Muscle layer of colon (tissue), 2 donors: ENCODE measurements at regions not wholly inside any gene's neighbourhood (a gene's known extent, or its start where the extent isn't known, plus 50 kb on each side); places are given as distances from the start of the nearest gene placed in this dataset.

Experiments
- H3K27ac ChIP-seq: one replicate; pipeline ENCODE4 v1.7.0; 2013; ENCODE audit warnings: low read depth, mild to moderate bottlenecking, low read length, moderate library complexity
- H3K27me3 ChIP-seq, 2 donors: one replicate each; pipeline ENCODE4 v1.7.0; 2013; ENCODE audit warnings: low read length in 2 of 2, mild to moderate bottlenecking in 2 of 2; ENCODE audit not compliant: insufficient read depth in 2 of 2, control insufficient read depth in 1 of 2
- H3K36me3 ChIP-seq: one replicate; pipeline ENCODE4 v1.7.0; 2013; ENCODE audit warnings: mild to moderate bottlenecking, low read length; ENCODE audit not compliant: insufficient read depth
- H3K4me1 ChIP-seq: one replicate; pipeline ENCODE4 v1.7.0; 2013; ENCODE audit warnings: mild to moderate bottlenecking, low read length; ENCODE audit not compliant: insufficient read depth
- H3K4me3 ChIP-seq, 2 donors: one replicate each; pipeline ENCODE4 v1.7.0; 2013; ENCODE audit warnings: low read length in 2 of 2, low read depth in 1 of 2, mild to moderate bottlenecking in 1 of 2, moderate library complexity in 1 of 2
- H3K9ac ChIP-seq: one replicate; pipeline ENCODE4 v1.7.0; 2013; ENCODE audit warnings: low read length
- H3K9me3 ChIP-seq: one replicate; pipeline ENCODE4 v1.7.0; 2013; ENCODE audit warnings: mild to moderate bottlenecking, low read length
- donor health status: abdominal sarcoma.
- donor health status: Adenocarcinoma of cecum.

DNA sequence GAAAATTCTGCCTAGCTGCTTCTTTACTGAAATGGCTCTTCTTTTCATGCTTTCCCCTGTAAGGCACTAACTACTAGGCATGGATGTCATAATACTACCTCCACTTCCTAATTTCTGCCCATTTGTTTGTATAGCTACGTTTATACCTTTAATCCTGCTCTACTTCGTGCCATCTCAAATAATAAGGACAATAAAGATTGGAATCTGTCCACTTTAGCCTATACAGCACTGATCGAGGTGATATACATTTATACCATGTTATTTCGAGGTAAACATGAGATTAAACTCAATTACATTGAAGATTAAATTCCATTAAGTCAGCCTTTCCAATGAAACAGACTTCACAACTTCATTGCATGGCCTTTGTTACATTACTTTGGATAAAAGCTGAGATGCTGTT is 390.6 kb upstream of the MARCKS start:
- no peak overlapping the region for H3K4me3 ChIP-seq
- H3K27ac ChIP-seq, result no peak overlapping the region
- H3K27me3 ChIP-seq, result no peaks in the 10 kb centered on the region
- no peaks in the 10 kb centered on the region for H3K36me3 ChIP-seq
- no peaks in the 10 kb centered on the region for H3K4me1 ChIP-seq
- no peaks in the 10 kb centered on the region for H3K9me3 ChIP-seq
- no peak overlapping the region for H3K9ac ChIP-seq

DNA sequence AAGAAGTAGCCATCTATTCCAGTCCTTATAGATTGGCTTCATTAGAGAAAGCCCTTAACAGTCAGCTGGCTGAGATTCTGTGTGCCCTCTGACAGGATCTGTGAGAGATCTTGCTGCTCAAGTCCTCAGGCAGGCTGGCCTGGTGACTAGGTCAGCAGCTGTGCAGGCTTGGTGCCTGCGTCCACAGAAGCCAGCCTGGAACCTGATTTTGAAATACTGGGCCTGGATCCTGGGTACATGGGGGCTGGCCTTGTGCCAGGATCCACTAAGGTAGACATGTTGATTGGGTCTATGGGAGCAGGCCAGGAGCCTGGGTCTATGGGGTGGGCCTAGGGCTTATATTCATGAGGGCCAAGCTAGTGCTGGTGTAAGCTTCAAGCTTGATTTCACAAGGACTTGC is 381.8 kb upstream of the MARCKS start:
- H3K4me3 ChIP-seq, result no peak overlapping the region
- H3K36me3 ChIP-seq, result no peaks in the 10 kb centered on the region
- H3K9me3 ChIP-seq, result no peaks in the 10 kb centered on the region
- H3K27ac ChIP-seq, result no peak overlapping the region
- no peaks in the 10 kb centered on the region for H3K27me3 ChIP-seq
- H3K4me1 ChIP-seq, result no peaks in the 10 kb centered on the region
- H3K9ac ChIP-seq, result no peak overlapping the region

DNA sequence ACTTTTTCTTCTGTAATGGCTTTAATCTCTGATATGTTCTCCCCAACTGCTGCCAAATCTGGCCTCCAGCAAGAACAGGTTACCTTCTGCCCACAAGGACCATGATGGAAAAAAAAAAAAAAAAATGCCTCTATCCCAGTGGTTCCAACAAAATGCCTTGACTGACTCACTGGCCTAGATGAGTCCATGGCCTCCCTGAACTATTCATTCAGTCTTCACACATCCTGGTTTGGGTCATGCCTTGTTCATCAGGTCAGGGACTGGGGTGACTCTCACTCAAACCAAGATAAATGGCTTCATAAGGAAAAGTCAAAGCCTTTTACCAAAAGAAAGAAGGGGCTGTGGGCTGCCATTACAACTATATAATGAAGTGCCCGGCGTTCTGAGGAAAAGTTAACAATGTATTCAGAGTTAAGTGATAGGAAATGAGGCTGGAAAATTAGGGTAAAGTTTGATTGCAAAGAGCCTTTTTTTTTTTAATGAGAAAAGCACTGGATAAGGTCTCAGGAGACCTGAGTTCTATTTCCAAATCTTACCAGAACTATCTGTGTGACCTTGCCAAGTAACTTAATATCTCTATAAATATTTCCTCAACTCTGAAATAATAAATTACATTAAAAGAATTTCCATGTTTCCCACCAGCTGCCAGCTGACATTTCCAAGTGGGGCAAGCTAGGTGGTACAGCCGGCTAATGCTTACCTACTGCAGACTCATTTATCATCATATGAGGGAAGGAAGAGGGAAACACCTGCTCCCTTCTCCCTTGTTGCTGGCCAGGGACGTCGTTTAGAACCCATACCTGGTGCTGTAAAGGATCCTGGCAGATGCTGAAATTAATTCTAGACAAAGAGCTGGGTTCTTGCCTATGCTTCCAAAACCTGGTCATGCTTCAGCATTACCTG is 380.0 kb upstream of the MARCKS start:
- Histone ChIP-seq H3K4me1 (no peaks in the 10 kb centered on the region), H3K36me3 (no peaks in the 10 kb centered on the region), H3K4me3 (no peak overlapping the region), H3K27ac (no peak overlapping the region), H3K9me3 (no peaks in the 10 kb centered on the region), H3K9ac (no peak overlapping the region), H3K27me3 (no peaks in the 10 kb centered on the region)

DNA sequence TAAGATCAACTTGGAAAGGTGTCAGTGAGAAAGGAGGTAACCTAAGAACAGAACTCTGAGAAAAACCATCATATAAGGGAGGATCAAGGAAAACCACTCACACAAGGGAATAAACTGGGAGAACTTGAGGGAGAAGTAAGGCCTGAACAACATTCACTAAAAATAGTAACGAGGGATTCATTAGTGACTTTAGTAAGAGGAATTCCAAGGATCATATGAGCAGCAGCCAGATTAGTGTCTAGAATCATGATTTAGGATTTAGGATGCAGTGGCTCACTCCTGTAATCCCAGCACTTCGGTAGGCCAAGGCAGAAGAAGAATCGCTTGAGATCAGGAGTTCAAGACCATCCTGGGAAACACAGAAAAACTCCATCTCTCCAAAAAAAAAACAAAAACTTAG is 376.5 kb upstream of the MARCKS start:
- Histone ChIP-seq H3K27me3 (no peaks in the 10 kb centered on the region), H3K27ac (no peak overlapping the region), H3K4me3 (no peak overlapping the region), H3K9ac (no peak overlapping the region), H3K36me3 (no peaks in the 10 kb centered on the region), H3K4me1 (no peaks in the 10 kb centered on the region), H3K9me3 (no peaks in the 10 kb centered on the region)

DNA sequence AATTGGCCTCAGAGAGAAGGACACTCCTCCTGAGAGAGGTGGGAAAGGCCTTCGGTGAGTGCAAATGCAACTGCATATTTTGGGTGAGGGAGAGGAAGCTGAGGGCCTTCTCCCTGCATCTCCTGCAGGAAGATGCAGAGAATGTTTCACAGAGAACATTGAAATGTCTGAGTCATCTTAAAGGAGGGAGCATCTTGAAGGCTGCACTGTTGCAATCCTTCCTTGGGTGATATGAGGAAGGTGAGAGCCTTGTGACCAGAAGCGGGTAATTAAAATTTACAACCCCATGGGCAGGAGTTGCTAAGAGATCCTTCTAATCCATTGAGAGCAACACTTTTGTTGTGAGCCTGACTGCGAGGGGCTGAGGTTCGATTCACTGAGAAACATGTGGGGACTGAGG is 375.7 kb upstream of the MARCKS start:
- Histone ChIP-seq H3K4me3 (no peak overlapping the region), H3K27ac (no peak overlapping the region), H3K4me1 (no peaks in the 10 kb centered on the region), H3K9me3 (no peaks in the 10 kb centered on the region), H3K36me3 (no peaks in the 10 kb centered on the region), H3K9ac (no peak overlapping the region), H3K27me3 (no peaks in the 10 kb centered on the region)

DNA sequence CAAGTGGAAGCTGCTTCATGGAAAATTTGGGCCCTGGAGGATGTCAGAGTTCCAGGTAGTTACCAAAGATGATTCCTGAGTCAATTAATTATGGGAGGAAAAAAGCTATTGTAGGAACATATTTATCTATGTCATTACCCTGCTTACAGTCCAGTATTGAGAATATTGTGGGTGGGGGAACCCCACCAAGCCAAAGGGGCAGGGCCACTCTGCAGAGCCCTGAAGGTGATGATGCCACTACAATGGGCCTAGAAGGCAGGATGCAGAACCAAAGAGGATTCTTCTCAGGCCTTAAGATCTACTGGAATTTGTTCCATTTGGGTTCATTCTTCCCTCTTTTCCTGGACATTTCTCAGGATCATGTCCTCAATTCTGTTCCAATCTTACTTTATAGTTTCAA is 375.2 kb upstream of the MARCKS start:
- H3K9ac ChIP-seq, result no peak overlapping the region
- no peak overlapping the region for H3K4me3 ChIP-seq
- no peaks in the 10 kb centered on the region for H3K9me3 ChIP-seq
- no peaks in the 10 kb centered on the region for H3K4me1 ChIP-seq
- H3K36me3 ChIP-seq, result no peaks in the 10 kb centered on the region
- no peak overlapping the region for H3K27ac ChIP-seq
- no peaks in the 10 kb centered on the region for H3K27me3 ChIP-seq

DNA sequence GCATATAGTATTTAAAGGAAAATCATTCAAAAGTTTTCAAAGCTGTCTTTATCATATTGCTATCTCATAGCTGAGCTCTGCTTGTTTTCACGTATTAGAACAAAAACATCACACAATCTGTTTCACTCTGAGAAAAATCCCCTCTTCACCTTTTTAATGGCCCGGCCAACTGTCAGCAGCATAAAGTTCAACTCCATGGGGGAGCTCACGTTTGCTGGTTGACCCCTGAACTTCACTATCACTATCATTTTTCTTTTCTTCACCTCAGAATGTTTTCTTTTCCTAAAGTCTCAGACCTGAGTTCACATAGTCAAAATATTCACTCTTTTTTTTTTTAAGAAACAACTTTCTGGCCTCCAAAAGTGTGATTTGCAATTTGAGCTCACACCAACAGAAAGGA is 374.4 kb upstream of the MARCKS start:
- Histone ChIP-seq H3K27me3 (no peaks in the 10 kb centered on the region), H3K4me1 (no peaks in the 10 kb centered on the region), H3K9me3 (no peaks in the 10 kb centered on the region), H3K4me3 (no peak overlapping the region), H3K27ac (no peak overlapping the region), H3K36me3 (no peaks in the 10 kb centered on the region), H3K9ac (no peak overlapping the region)

DNA sequence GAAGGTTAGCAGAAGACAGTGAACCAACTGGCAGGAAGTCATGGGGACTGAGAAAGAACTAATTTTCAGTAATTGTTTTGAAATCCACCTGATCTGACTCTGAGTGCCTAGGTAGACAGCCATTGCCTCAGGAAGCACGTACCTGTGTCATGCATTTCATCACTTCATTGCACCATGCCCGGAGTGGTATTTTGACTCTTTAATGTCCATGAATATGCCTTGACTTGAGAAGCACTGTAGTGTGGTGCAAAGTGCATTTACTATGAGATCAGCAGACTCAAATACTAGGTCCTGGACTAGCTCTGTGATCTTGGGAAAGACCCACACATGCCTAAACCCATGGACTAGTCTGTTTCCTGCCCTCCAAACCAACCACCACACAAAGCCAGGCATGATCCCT is 370.9 kb upstream of the MARCKS start:
- H3K9me3 ChIP-seq, result no peaks in the 10 kb centered on the region
- H3K9ac ChIP-seq, result no peak overlapping the region
- H3K4me3 ChIP-seq, result no peak overlapping the region
- H3K27ac ChIP-seq, result no peak overlapping the region
- peaks cover 20% of the 10 kb centered on the region for H3K4me1 ChIP-seq
- no peaks in the 10 kb centered on the region for H3K36me3 ChIP-seq
- no peaks in the 10 kb centered on the region for H3K27me3 ChIP-seq

DNA sequence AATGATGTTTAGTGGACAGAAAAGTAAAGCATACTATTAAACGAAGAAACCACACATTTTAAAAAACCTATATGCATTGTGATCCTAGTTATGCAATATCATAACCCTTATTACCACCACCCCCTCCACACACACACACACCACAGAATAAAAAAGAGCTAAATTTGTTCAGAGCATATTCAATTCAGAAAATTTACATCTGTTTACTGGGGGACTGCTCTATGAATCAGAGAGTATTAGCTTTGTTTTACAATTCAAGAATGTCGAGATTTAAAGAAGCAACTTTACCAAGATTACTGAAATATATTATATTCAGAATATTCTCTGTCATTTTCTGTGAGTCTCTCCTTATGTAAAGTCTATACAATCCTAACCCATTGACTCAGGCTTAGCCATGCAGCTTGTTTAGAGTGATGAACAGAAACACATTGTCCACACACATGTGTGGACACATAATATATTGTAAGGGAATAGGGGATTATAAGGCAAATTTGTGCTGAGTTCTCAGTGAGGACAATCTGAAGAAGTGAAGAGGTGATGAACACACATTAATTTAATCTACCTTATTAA is 369.6 kb upstream of the MARCKS start:
- peaks cover 20% of the 10 kb centered on the region for H3K4me1 ChIP-seq
- H3K9me3 ChIP-seq, result no peaks in the 10 kb centered on the region
- no peaks in the 10 kb centered on the region for H3K27me3 ChIP-seq
- H3K36me3 ChIP-seq, result no peaks in the 10 kb centered on the region
- no peak overlapping the region for H3K9ac ChIP-seq
- no peak overlapping the region for H3K4me3 ChIP-seq
- H3K27ac ChIP-seq, result no peak overlapping the region

DNA sequence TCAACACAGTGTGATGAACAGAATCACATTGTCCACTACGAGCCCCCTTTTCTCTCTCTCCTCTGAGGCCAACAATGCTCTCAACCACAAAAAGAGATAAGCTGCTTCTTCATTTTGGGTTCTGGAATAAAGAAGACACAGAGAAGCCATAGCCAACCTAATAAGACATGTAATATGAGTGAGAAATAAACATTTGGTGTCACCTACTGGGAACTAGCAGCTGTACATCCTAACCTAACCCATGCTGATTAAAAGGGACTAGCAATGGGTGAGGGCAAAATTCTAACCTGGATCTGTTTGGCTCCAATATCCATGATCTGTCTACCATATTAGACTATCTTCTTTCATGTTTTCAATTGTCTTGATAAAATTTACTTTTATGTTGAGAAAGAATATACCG is 369.1 kb upstream of the MARCKS start:
- H3K4me1 ChIP-seq, result peaks cover 20% of the 10 kb centered on the region
- H3K9me3 ChIP-seq, result no peaks in the 10 kb centered on the region

DNA sequence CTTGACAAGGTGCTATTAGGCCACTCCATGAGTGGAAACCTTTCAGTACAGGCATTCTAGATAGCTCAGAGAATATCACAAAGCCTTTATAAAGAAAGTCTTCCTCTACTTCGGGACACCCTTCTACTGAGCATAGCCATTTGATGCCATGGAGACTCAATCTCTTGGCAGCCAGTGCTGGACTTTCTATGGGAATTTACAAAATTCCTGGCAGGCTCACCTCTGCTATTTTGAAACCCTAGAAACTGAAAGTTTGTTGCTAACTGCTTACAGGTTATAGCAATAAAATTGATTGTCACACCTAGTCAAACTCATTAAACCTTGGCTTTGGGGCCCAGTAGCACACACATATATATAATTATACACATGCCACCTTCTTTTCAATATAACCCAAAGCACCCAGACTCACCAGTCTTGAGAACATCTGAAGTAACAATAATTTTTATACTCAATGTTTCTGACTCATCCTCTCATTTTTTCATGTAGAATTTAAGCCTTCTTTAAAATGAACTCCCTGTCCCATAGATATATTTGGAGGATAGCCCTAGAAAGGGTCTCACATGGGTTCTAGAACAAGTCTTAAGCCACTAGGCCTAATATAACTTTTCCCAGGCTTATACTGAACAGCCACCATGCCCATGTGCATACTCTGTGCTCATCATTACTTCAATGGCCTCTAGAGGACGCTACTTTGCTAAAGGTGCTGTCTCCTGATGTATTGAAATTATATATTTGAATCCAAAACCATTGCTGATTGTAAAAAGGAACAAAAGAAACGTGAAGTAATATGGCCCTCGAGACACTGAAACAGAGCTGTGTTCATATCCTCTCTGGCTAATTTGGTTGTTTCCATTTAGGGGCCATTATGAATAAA is 368.1 kb upstream of the MARCKS start:
- no peaks in the 10 kb centered on the region for H3K9me3 ChIP-seq
- no peak overlapping the region for H3K27ac ChIP-seq

More for the DNA sequence above, 369.1 kb upstream of the MARCKS start:
- Histone ChIP-seq H3K36me3 (no peaks in the 10 kb centered on the region), H3K4me3 (no peak overlapping the region), H3K9ac (no peak overlapping the region), H3K27ac (no peak overlapping the region), H3K27me3 (no peaks in the 10 kb centered on the region)

More for the DNA sequence above, 368.1 kb upstream of the MARCKS start:
- Histone ChIP-seq H3K4me1 (peaks cover 20% of the 10 kb centered on the region), H3K36me3 (no peaks in the 10 kb centered on the region), H3K9ac (no peak overlapping the region), H3K4me3 (no peak overlapping the region), H3K27me3 (no peaks in the 10 kb centered on the region)
